Stromal cell of bone marrow (primary cell): ENCODE measurements at regions not wholly inside any gene's neighbourhood (a gene's known extent, or its start where the extent isn't known, plus 50 kb on each side); places are given as distances from the start of the nearest gene placed in this dataset.

ENCODE experiments used
- DNase-seq: peaks from one replicate; pipeline ENCODE4 v3.0.0-alpha.2; 2012; ENCODE audit warnings: low read depth

GRCh38 chr14:44712024-44712815, 205.1 kb upstream of the FSCB start:
- no peak for DNase-seq

- no peak for DNase-seq
Observed at GRCh38 chr14:44701563-44702263, 194.6 kb upstream of the FSCB start.

- DNase-seq = no peak
Observed at GRCh38 chr14:44700694-44701093, 193.6 kb upstream of the FSCB start.

- DNase-seq = no peak
Observed at GRCh38 chr14:44700184-44700583, 193.1 kb upstream of the FSCB start.

GRCh38 chr14:44699391-44699790, 192.3 kb upstream of the FSCB start:
- no peak for DNase-seq

- no peak for DNase-seq
Observed at GRCh38 chr14:44669496-44669895, 162.4 kb upstream of the FSCB start.

GRCh38 chr14:44663136-44663535, 156.1 kb upstream of the FSCB start:
- no peak for DNase-seq

- no peak for DNase-seq
Observed at GRCh38 chr14:44662250-44662891, 155.3 kb upstream of the FSCB start.

- DNase-seq = no peak
Observed at GRCh38 chr14:44658389-44658696, 151.3 kb upstream of the FSCB start.

- peak; percentile 4 for DNase-seq
Observed at GRCh38 chr14:44657696-44658388, 150.8 kb upstream of the FSCB start.

- DNase-seq = no peak
Observed at GRCh38 chr14:44657203-44657602, 150.1 kb upstream of the FSCB start.

- no peak for DNase-seq
Observed at GRCh38 chr14:44654591-44654990, 147.5 kb upstream of the FSCB start.

- no peak for DNase-seq
Observed at GRCh38 chr14:44653641-44654040, 146.6 kb upstream of the FSCB start.

- DNase-seq = no peak
Observed at GRCh38 chr14:44652640-44653039, 145.6 kb upstream of the FSCB start.

GRCh38 chr14:44649061-44649460, 142.0 kb upstream of the FSCB start:
- DNase-seq = no peak

GRCh38 chr14:44640416-44640815, 133.3 kb upstream of the FSCB start:
- DNase-seq = no peak

GRCh38 chr14:44639781-44640385, 132.8 kb upstream of the FSCB start:
- DNase-seq = no peak

GRCh38 chr14:44634692-44635091, 127.6 kb upstream of the FSCB start:
- no peak for DNase-seq

GRCh38 chr14:44626423-44626822, 119.3 kb upstream of the FSCB start:
- no peak for DNase-seq

- no peak for DNase-seq
Observed at GRCh38 chr14:44625098-44625497, 118.0 kb upstream of the FSCB start.

- DNase-seq = no peak
Observed at GRCh38 chr14:44620121-44621019, 113.3 kb upstream of the FSCB start.
